Amniotic epithelial cell (primary cell): ENCODE measurements at regions not wholly inside any gene's neighbourhood (a gene's known extent, or its start where the extent isn't known, plus 50 kb on each side); places are given as distances from the start of the nearest gene placed in this dataset.
"Not testable (repeated sequence)": the region's sequence is repeated elsewhere in the genome, so short reads cannot be mapped to it uniquely, and the experiment has no call there.

Source experiments
- DNase-seq: peaks from one replicate; pipeline ENCODE4 v3.0.0-alpha.2; 2010; ENCODE audit warnings: low read depth

- DNase-seq = no peak
Measured at GRCh38 chr2:210730672-210731071, 174.3 kb downstream of the CPS1 start.

GRCh38 chr2:210746826-210747225, 190.4 kb downstream of the CPS1 start:
- not testable (repeated sequence) for DNase-seq

- DNase-seq = no peak
Measured at GRCh38 chr2:210752532-210752931, 196.1 kb downstream of the CPS1 start.

- DNase-seq = no peak
Measured at GRCh38 chr2:210753386-210753785, 197.0 kb downstream of the CPS1 start.

- no peak for DNase-seq
Measured at GRCh38 chr2:210756855-210757254, 200.5 kb downstream of the CPS1 start.

GRCh38 chr2:210762604-210763588, 206.5 kb downstream of the CPS1 start:
- no peak for DNase-seq

GRCh38 chr2:210768329-210768910, 212.0 kb downstream of the CPS1 start:
- no peak for DNase-seq

- DNase-seq = no peak
Measured at GRCh38 chr2:210776756-210777155, 220.4 kb downstream of the CPS1 start.

GRCh38 chr2:210782222-210782621, 225.8 kb downstream of the CPS1 start:
- no peak for DNase-seq

- DNase-seq = not testable (repeated sequence)
Measured at GRCh38 chr2:210787831-210788230, 231.4 kb downstream of the CPS1 start.

GRCh38 chr2:210792000-210792399, 235.6 kb downstream of the CPS1 start:
- no peak for DNase-seq

- DNase-seq = no peak
Measured at GRCh38 chr2:210795506-210795905, 239.1 kb downstream of the CPS1 start.

GRCh38 chr2:210798180-210798579, 241.8 kb downstream of the CPS1 start:
- no peak for DNase-seq

GRCh38 chr2:210814251-210815025, 258.0 kb downstream of the CPS1 start:
- peak; percentile 3 for DNase-seq

- no peak for DNase-seq
Measured at GRCh38 chr2:210816769-210817168, 260.4 kb downstream of the CPS1 start.

- DNase-seq = no peak
Measured at GRCh38 chr2:210818473-210818872, 262.1 kb downstream of the CPS1 start.

GRCh38 chr2:210833403-210833802, 277.0 kb downstream of the CPS1 start:
- no peak for DNase-seq

- no peak for DNase-seq
Measured at GRCh38 chr2:210839034-210839433, 282.6 kb downstream of the CPS1 start.

GRCh38 chr2:210839450-210839849, 283.1 kb downstream of the CPS1 start:
- DNase-seq = no peak

- DNase-seq = no peak
Measured at GRCh38 chr2:210842896-210843295, 286.5 kb downstream of the CPS1 start.

GRCh38 chr2:210844016-210844415, 287.6 kb downstream of the CPS1 start:
- no peak for DNase-seq

GRCh38 chr2:210859314-210859713, 302.9 kb downstream of the CPS1 start:
- no peak for DNase-seq

- DNase-seq = no peak
Measured at GRCh38 chr2:210860276-210860675, 303.9 kb downstream of the CPS1 start.
